HG03442 (cell line): ENCODE measurements at regions not wholly inside any gene's neighbourhood (a gene's known extent, or its start where the extent isn't known, plus 50 kb on each side); places are given as distances from the start of the nearest gene placed in this dataset.
A peak's percentile ranks its signal among the peaks of the same experiment; 100 is the strongest.

Source experiments
- ATAC-seq: cut with Tn5 transposase; IDR thresholded peaks from one replicate; pipeline ENCODE4 v1.9.1; 2021; ENCODE audit warnings: mild to moderate bottlenecking, moderate library complexity; ENCODE audit not compliant: unreplicated experiment

- ATAC-seq = no peak
Observed at GRCh38 chr12:124489915-124490583, 77.4 kb downstream of the NCOR2 start.

DNA sequence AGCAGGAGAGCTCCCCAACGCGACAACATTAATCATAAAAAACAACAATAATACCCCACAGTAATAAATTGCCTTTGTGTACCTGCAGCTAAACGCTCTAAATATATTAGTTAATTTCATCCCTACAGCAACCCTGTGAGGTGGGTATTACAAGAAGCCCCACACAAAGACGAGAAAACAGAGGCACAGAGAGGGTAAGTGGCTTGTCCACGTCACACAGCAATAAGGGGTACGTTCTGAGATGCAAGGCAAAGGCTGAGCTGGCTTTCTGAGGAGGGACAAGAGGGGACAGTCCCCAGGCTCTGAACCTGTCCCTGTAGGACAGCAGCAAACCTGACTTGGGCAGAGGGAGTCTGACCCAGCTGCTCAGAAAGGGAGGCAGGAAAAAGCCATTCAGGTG lies 78.2 kb downstream of the NCOR2 start:
- ATAC-seq = no peak

DNA sequence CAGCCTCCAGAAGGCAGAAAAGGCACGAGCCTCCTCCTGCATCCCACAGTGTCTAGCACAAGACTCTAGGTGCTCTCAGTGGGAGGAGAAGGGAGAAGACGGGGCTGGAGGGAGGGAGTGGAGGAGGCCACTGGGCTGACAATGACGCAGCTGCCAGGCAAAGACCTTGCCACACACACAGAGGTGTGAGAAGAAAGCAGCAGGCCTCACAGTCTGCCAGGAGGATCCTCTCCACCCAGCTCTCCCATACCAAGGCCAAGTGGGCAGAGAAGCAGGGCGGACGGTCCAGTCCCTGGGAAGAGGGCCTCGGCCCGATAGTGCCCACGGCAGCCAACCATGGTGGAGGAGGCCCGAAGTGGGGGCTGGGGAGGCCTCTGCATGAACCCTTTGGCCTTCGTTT lies 78.9 kb downstream of the NCOR2 start:
- ATAC-seq = no peak

DNA sequence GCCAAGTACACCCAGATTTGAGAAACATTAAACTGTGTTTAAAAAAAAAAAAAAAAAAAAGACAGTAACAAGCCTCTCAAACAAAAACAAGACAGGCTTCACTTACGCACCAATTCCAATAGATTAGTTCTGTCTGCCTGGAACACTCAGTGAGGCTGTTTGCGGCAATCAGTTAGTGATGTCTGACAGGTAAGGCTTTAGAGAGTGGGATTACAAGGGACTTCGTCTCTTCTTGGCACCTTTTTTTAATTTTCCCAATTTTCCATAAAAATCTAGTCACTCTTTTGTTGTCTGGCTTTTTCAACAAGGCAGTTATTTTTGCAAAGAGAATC lies 79.6 kb downstream of the NCOR2 start:
- ATAC-seq = no peak

GRCh38 chr12:124487066-124487833 lies 80.2 kb downstream of the NCOR2 start:
- ATAC-seq = no peak

DNA sequence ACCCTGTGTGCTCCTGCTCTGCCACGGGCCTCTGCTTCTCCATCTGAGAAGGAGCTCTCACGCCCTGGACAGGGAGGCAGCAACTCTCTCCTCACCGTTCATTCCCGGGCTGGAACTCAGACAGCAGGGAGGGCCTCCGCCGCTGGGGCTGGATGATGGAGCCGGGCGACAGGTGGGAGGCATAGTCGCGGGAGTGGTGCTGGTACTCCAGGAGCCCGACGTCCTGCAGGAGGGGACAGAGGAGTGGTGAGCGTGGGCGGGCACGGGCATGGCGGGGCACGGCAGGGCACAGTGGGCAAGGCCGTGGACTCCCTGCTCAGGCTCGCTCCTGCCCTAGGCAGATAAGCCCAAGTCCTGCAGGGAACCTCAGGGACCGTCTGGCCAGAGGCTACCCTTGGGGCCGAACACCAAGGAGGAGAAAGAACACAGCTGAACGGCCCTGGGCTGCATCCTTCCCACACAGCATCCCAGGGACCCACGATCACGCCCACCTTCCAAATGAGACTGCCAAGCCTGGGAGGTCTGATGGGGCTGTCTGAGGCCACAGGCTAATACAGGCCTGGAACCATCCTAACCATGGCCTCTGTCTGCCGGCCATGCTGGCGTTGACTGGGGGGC lies 81.0 kb downstream of the NCOR2 start:
- no peak for ATAC-seq

DNA sequence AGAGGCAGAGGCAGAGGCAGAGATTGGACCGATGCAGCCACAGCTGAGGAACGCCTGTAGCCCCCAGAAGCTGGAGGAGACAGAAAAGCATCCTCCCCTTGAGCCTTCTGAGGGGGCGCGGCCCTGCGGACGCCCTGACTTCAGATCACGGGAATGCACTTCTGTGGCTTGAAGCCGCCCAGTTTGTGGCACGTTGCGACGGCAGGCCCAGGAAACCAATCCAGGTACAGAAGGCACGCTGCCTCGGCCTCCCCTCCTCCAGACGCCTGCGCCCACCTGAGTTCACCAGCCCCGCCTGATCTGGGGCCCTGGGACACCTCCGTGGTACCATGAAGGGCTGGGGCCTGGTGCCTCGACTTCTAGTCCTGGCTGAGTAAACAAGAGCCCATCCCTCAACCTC lies 82.0 kb downstream of the NCOR2 start:
- no peak for ATAC-seq

- no peak for ATAC-seq
Observed at GRCh38 chr12:124484526-124484953, 82.9 kb downstream of the NCOR2 start.

DNA sequence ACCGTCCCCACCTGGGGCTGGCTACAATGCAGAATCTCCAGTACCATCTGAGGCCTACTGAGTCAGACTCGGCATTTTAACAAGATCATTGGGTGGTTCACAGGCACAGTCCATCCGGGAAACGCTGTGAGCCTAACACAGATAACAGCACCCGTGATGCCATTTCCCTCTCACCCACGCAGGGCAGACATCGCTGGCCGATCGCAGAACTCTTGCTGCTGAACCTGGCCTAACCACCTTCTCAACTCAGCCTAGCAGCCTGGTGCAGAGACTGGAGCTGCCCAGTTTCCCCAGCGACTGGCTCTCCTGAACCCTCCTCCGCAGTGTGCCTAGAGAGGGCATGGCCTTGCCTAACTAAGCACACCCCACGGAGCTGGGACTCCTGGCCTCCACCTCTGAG lies 83.3 kb downstream of the NCOR2 start:
- ATAC-seq = no peak

GRCh38 chr12:124482901-124483799 lies 84.3 kb downstream of the NCOR2 start:
- no peak for ATAC-seq

GRCh38 chr12:124482567-124482893 lies 84.9 kb downstream of the NCOR2 start:
- ATAC-seq = no peak

DNA sequence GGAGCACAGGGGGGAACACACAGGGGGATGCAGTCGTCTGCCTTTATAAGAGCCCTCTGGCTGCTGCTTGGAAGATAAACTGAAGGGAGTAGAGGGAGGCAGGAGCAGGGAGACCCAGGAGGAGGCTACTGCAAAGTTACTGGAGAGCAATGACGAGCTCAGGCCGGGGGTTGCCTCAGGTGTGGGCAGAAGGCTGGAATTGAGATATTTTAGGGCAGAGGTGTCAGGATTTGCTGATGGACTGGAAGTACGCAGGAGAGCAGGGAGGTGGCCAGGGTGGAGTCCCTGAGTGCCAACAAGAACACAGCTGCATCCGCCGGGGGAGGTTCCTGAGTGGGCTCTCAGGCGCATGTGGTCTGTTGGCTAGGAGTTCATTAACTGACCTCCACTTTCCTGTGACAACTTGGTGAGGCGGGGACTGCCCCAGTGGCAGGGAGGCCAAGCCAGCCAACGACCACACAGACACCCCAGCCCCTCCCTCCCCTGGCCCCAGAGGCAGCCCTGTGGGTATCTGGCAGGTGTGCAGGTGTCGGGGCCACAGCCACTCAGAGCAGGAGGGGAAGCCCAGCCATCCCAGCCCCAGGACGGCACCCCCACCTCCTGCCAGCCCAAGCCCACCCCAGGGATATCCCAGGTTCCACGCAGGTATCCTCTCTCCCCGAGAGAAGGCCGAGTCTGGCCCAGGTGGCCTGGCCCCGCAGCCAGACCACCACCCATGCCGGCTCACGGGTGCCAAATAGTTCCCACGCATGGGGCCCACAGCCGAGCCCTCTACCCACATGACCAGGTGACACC lies 85.4 kb downstream of the NCOR2 start:
- ATAC-seq = no peak

GRCh38 chr12:124481257-124481750 lies 86.1 kb downstream of the NCOR2 start:
- no peak for ATAC-seq

DNA sequence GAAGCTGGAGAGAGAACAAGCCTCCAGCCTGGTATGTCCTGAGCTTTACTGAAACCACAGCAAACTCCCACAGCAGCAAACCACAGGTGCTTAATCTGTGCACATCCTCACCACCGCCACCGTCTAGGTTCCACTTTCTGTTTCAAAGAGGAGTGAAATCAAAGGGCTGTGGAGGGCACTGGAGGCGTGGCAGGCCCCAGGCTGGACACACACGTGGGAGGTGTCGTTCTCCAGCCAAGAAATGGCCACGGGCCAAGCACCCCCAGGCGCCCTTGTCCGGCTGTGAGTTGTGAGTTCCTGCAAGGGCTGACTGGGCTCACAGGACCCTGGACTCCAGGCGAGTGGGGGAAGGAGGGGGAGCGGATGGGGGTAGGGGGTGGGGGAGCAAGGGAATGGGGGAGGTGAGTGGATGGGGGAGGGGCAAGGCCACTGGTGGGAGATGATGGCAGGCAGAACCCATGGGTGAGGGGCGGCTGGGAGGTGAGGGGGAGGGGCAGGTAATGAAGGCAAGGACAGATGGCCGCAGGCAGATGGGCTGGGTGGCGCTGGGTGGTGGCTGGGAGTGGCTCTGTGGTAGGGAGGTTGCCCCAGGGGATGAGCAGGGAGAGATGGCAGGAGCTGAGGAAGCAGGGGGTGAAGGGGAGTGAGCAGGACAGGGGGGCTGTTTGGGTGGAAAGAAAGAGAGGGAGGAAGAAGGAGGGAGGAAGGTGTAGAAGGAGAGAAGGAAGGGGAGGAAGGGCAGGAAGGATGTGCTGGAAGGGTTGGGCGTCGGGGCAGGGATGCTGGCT lies 86.7 kb downstream of the NCOR2 start:
- peak; percentile 78 for ATAC-seq

DNA sequence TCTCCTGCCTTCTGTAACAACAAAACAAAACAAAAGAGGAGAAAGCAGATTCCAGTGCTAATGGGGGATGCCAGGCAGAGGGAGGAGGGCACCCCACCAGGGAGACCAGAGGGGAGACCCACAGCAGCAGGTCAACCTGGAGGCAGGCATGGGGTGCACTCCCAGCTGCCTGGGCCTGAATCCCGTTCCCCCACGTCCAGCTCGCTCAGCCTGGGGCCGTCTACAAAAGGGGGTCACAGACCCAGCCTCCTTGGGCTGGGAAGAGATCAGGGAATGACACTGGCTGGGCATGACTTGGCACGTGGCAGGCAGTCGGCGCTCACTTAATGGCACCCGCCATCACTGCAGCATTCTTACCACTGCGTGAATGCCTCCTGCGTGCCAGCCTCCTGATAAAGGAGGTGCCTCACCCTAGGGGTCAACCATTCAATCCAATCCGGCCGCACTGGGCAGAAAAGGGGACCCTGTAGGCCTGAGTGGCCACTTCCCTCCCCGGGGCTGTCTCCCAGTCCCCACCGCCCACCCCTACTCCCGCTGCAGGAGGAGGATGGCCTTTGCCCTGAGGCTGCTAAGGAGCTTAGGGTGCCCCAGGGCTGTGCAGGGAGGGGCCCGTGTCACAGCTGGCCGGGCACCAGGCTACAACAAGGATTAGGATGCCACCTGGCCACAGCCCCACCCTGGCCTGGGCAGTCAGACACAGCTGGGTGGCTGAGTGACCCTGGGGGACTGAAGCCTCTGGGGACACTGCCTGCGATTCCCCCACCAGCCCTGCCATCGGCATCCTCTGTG lies 87.5 kb downstream of the NCOR2 start:
- ATAC-seq = peak; percentile 32

DNA sequence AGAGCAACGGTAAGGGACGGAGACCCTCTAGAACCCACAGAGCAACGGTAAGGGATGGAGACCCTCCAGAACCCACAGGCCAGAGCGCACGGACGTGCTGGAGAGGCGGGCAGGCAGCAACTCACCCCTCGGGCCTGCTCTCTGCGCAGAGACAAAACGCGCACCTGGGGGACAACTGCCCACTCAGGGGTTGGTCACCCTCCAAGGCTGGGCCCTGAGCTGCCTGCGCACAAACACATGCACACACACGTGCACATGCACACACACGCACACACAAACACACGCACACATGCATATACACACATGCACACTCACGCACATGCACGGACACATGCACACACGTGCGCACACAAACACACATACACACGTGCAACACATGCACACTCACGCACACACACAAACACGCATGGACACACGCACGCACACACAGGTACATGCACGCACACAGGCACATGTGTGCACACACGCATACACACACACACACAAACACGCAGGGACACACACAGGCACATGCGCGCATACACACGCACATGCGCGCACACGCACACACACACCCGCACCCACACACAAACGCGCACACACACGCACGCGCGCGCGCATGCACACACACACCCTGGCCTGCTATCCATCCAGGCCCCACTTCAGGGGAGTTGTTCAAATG lies 88.3 kb downstream of the NCOR2 start:
- ATAC-seq = no peak

- ATAC-seq = no peak
Observed at GRCh38 chr12:124478416-124478815, 89.0 kb downstream of the NCOR2 start.
